ENCODE measurements at regions not wholly inside any gene's neighbourhood (a gene's known extent, or its start where the extent isn't known, plus 50 kb on each side); places are given as distances from the start of the nearest gene placed in this dataset.

GRCh38 chr4:117831060-117831683 is 203.1 kb upstream of the NDST3 start:
- TF ChIP-seq, protein P1, sequence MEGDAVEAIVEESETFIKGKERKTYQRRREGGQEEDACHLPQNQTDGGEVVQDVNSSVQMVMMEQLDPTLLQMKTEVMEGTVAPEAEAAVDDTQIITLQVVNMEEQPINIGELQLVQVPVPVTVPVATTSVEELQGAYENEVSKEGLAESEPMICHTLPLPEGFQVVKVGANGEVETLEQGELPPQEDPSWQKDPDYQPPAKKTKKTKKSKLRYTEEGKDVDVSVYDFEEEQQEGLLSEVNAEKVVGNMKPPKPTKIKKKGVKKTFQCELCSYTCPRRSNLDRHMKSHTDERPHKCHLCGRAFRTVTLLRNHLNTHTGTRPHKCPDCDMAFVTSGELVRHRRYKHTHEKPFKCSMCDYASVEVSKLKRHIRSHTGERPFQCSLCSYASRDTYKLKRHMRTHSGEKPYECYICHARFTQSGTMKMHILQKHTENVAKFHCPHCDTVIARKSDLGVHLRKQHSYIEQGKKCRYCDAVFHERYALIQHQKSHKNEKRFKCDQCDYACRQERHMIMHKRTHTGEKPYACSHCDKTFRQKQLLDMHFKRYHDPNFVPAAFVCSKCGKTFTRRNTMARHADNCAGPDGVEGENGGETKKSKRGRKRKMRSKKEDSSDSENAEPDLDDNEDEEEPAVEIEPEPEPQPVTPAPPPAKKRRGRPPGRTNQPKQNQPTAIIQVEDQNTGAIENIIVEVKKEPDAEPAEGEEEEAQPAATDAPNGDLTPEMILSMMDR (IDR thresholded peaks at IDR 0.05; ENCODE audit: insufficient read depth, low read length, poor library complexity, severe bottlenecking): no peak
- Histone ChIP-seq H3K27me3 (replicated peaks; ENCODE audit: control insufficient read depth, insufficient read depth, low read length) (no peaks in the 10 kb centered on the region), H3K36me3 (ENCODE audit: control insufficient read depth, insufficient read depth, low read length) (no peaks in the 10 kb centered on the region), H3K4me3 (replicated peaks; ENCODE audit: low read depth, low read length) (no peak overlapping the region)
- no peak for DNase-seq (ENCODE audit: extremely low read depth, insufficient read length)

GRCh38 chr4:117835566-117835965 is 198.7 kb upstream of the NDST3 start:
- Histone ChIP-seq H3K27me3 (replicated peaks; ENCODE audit: control insufficient read depth, insufficient read depth, low read length) (no peaks in the 10 kb centered on the region), H3K4me3 (replicated peaks; ENCODE audit: low read depth, low read length) (no peak overlapping the region), H3K36me3 (ENCODE audit: control insufficient read depth, insufficient read depth, low read length) (no peaks in the 10 kb centered on the region)
- TF ChIP-seq, protein P1 (IDR thresholded peaks at IDR 0.05; ENCODE audit: insufficient read depth, low read length, poor library complexity, severe bottlenecking): no peak
- no peak for DNase-seq (ENCODE audit: extremely low read depth, insufficient read length)

DNA sequence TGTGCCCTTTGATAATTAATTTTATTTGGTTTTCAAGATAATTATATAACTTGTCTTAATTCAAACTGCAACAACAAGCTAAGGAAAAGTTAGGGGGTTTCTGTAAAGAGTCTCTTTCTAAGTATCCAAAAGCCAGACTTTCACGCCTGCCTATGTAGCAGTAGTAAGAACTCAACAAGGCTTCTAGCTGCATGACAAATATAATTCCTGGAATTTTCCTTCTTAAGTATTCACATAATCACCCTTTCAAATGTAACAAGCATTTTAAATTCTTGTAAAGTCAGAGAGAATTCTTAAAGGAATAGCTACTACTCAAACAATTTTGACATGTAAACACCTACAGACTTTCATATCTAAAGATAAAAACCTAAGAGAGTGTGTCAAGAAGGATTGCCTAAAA is 189.7 kb upstream of the NDST3 start:
- H3K4me3 ChIP-seq (replicated peaks; ENCODE audit: low read depth, low read length): no peak overlapping the region
- TF ChIP-seq, protein P1 (IDR thresholded peaks at IDR 0.05; ENCODE audit: insufficient read depth, low read length, poor library complexity, severe bottlenecking): no peak

DNA sequence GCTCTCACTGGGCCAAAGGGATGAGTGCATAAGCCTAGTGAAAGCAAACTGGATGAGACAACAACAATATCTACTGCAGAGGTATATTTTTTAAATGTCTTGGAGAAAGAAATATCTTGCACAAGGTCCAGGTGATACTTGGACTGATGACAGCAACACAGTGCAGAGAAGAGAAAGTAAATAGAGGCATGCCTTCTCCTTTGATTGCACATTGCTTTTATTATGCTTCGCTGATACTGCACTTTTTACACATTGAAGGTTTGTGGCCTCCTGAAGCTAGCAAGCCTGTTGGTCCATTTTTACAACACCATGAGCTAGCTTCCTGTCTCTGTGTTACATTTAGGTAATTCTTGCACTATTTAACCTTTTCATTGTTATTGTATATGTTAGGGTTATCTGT is 189.0 kb upstream of the NDST3 start:
- Histone ChIP-seq H3K36me3 (ENCODE audit: control insufficient read depth, insufficient read depth, low read length) (no peaks in the 10 kb centered on the region), H3K27me3 (replicated peaks; ENCODE audit: control insufficient read depth, insufficient read depth, low read length) (no peaks in the 10 kb centered on the region), H3K4me3 (replicated peaks; ENCODE audit: low read depth, low read length) (no peak overlapping the region)
- no peak for DNase-seq (ENCODE audit: extremely low read depth, insufficient read length)
- TF ChIP-seq, protein P1 (IDR thresholded peaks at IDR 0.05; ENCODE audit: insufficient read depth, low read length, poor library complexity, severe bottlenecking): no peak

More for the DNA sequence above, 189.7 kb upstream of the NDST3 start:
- no peaks in the 10 kb centered on the region for H3K36me3 ChIP-seq (ENCODE audit: control insufficient read depth, insufficient read depth, low read length)
- DNase-seq (ENCODE audit: extremely low read depth, insufficient read length): no peak
- no peaks in the 10 kb centered on the region for H3K27me3 ChIP-seq (replicated peaks; ENCODE audit: control insufficient read depth, insufficient read depth, low read length)

- H3K36me3 ChIP-seq (ENCODE audit: control insufficient read depth, insufficient read depth, low read length): no peaks in the 10 kb centered on the region
- TF ChIP-seq, protein P1 (IDR thresholded peaks at IDR 0.05; ENCODE audit: insufficient read depth, low read length, poor library complexity, severe bottlenecking): no peak
- H3K4me3 ChIP-seq (replicated peaks; ENCODE audit: low read depth, low read length): no peak overlapping the region
- no peak for DNase-seq (ENCODE audit: extremely low read depth, insufficient read length)
- no peaks in the 10 kb centered on the region for H3K27me3 ChIP-seq (replicated peaks; ENCODE audit: control insufficient read depth, insufficient read depth, low read length)
Observed at GRCh38 chr4:117847849-117848248, 186.4 kb upstream of the NDST3 start.

GRCh38 chr4:117868201-117868600 is 166.1 kb upstream of the NDST3 start:
- TF ChIP-seq, protein P1 (IDR thresholded peaks at IDR 0.05; ENCODE audit: insufficient read depth, low read length, poor library complexity, severe bottlenecking): no peak
- H3K27me3 ChIP-seq (replicated peaks; ENCODE audit: control insufficient read depth, insufficient read depth, low read length): no peaks in the 10 kb centered on the region
- no peaks in the 10 kb centered on the region for H3K36me3 ChIP-seq (ENCODE audit: control insufficient read depth, insufficient read depth, low read length)
- H3K4me3 ChIP-seq (replicated peaks; ENCODE audit: low read depth, low read length): no peak overlapping the region
- no peak for DNase-seq (ENCODE audit: extremely low read depth, insufficient read length)

Data from GM06990 (cell line).